Thyroid gland (tissue), 4 donors: ENCODE measurements at regions not wholly inside any gene's neighbourhood (a gene's known extent, or its start where the extent isn't known, plus 50 kb on each side); places are given as distances from the start of the nearest gene placed in this dataset.

Source experiments
- CTCF ChIP-seq, 6 experiments: fragments of 200-600 bp in 3 of 6; fragments of 450-650 bp in 3 of 6; sonication (generic) in 3 of 6; IDR thresholded peaks; one replicate each; pipeline ENCODE4 v1.5.1; 2016 to 2019; ENCODE audit warnings: antibody characterized with exemption in 6 of 6, mild to moderate bottlenecking in 2 of 6, inconsistent platforms in 1 of 6, moderate library complexity in 1 of 6
- POLR2A ChIP-seq, 2 donors: fragments of 450-650 bp; IDR thresholded peaks; one replicate each; pipeline ENCODE4 v1.6.1; 2017; ENCODE audit warnings: antibody characterized with exemption in 2 of 2, mild to moderate bottlenecking in 2 of 2, moderate library complexity in 1 of 2

DNA sequence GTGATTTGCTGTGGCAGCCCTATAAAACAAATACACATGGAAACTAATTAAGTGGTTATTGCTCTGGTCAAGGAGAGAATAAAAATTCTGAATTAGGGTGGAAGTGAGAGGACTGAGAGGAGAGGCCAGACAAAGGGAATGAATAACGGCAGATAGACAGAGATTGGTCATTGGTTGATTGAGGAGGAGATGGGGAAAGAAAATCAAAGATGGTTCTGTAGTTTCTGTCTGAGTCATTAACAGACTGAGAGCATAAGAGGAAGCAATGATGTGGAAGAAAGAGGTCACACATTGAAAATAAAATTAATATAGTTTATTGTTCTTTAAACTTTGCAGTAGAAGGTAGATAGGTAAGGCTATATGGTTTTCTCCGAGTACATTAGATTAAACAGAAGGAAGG is 469.8 kb downstream of the ACTL7B start:
- TF ChIP-seq CTCF (IDR thresholded peaks at IDR 0.05) (no peak), POLR2A (IDR thresholded peaks at IDR 0.05) (no peak)
